Fibroblast of pulmonary artery (primary cell): ENCODE measurements at regions not wholly inside any gene's neighbourhood (a gene's known extent, or its start where the extent isn't known, plus 50 kb on each side); places are given as distances from the start of the nearest gene placed in this dataset.
"Not testable (repeated sequence)": the region's sequence is repeated elsewhere in the genome, so short reads cannot be mapped to it uniquely, and the experiment has no call there.

Source experiments
- DNase-seq: peaks from one replicate; pipeline ENCODE4 v3.0.0-alpha.2; 2010; ENCODE audit warnings: low read depth
- H3K4me3 ChIP-seq: replicated peaks from 2 replicates; pipeline ENCODE4 v1.5.1; 2011; ENCODE audit warnings: low read depth, mild to moderate bottlenecking, control low read depth, low read length, moderate library complexity
- CTCF ChIP-seq: IDR thresholded peaks from 2 replicates; pipeline ENCODE4 v1.5.1; 2011; ENCODE audit warnings: mild to moderate bottlenecking, control low read depth, low read length, inconsistent platforms; ENCODE audit errors: missing control alignments

- no peak for TF ChIP-seq CTCF
- H3K4me3 ChIP-seq = no peak overlapping the region
- DNase-seq = no peak
Observed at GRCh38 chr1:80154176-80154575, 1147.6 kb upstream of the ADGRL4 start.

DNA sequence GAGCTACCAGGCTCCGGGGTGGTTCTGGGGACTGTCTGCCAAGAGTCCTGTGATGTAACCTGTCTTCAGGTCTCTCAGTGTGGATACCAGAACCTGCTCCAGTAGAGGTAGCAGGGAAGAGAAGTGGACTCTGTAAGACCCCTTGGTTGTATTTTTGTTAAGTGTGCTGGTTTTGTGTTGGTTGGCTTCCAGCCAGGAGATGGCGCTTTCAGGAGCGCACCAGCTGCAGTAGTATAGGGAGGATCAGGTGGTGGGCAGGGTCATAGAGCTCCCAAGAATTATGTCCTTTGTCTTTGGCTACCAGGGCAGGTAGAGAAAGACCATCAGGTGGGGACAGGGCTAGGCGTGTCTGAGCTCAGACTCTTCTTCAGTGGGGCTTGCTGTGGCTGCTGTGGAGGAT lies 1147.2 kb upstream of the ADGRL4 start:
- no peak for TF ChIP-seq CTCF
- H3K4me3 ChIP-seq = no peak overlapping the region
- no peak for DNase-seq

DNA sequence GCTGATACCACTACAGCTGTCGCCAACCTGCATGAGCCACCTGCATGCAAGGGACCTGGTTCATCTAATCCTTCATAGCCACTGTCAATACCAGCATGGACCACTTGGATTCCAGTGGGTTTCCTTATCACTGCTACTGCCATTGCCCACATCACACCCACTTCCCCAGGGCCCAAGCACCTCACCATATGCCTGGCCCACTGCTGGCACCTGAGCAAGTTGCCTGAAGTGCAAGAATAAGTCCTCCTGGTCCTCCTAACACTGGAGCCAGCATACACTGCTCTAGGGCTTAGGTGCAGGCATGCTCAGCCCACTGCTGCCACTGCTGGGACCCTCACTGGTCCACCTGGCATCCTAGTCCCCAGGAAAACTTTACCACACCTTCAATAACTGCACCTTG lies 1136.8 kb upstream of the ADGRL4 start:
- no peak overlapping the region for H3K4me3 ChIP-seq
- DNase-seq = no peak
- no peak for TF ChIP-seq CTCF

DNA sequence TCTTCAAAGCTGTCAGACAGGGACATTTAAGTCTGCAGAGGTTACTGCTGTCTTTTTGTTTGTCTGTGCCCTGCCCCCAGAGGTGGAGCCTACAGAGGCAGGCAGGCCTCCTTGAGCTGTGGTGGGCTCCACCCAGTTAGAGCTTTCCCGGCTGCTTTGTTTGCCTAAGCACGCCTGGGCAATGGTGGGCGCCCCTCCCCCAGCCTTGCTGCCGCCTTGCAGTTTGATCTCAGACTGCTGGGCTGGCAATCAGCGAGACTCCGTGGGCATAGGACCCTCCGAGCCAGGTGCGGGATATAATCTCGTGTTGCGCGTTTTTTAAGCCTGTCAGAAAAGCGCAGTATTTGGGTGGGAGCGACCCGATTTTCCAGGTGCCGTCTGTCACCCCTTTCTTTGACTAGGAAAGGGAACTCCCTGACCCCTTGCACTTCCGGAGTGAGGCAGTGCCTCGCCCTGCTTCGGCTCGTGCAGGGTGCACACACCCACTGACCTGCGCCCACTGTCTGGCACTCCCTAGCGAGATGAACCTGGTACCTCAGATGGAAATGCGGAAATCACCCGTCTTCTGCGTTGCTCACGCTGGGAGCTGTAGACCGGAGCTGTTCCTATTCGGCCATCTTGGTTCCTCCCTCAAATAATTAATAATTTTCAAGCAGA lies 1131.5 kb upstream of the ADGRL4 start:
- not testable (repeated sequence) for DNase-seq

GRCh38 chr1:80113168-80114038 lies 1106.9 kb upstream of the ADGRL4 start:
- no peak overlapping the region for H3K4me3 ChIP-seq
- TF ChIP-seq CTCF = no peak
- no peak for DNase-seq

More for the DNA sequence above, 1131.5 kb upstream of the ADGRL4 start:
- H3K4me3 ChIP-seq = not testable (repeated sequence)

DNA sequence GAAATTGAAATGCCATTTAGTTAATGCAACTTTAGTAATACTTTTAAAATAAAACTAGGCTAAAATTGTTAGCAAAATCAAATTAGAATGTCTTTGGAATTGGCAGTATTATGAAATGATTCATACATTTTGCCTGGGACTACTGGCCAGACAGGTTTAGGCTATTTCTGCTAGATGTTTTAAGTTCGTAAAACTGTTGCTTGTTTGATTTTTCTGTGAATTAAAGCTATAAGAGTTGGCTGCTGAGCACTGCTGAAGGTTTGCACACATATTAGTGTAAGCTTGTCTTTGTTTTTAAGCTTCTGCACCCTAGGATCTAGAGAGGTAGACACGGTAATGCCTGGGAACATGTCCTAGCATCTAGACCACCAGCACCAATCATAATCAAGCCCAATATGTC lies 1094.6 kb upstream of the ADGRL4 start:
- DNase-seq = no peak
- no peak for TF ChIP-seq CTCF
- no peak overlapping the region for H3K4me3 ChIP-seq

DNA sequence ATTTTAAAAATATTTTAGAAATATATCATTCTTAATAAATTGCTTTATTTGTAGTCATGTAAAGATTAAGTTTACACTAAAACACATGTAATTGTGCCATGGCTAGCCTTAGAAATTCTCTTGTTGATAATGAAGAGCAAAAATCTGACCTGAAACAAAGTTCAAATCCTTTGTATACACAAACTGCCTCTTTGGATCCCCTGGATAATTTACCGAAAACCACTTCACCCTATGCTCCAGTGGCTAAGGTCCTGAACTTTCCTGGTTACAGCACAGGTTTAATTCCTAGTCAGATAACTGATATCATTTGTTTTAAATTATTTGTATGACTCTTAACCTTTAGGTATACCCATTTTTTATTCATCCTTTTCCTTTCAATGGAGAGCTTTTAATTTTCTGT lies 1093.2 kb upstream of the ADGRL4 start:
- TF ChIP-seq CTCF = no peak
- no peak overlapping the region for H3K4me3 ChIP-seq
- no peak for DNase-seq
